Smooth muscle cell (in vitro differentiated cells): ENCODE measurements at regions not wholly inside any gene's neighbourhood (a gene's known extent, or its start where the extent isn't known, plus 50 kb on each side); places are given as distances from the start of the nearest gene placed in this dataset.

Experiments
- DNase-seq: peaks from one replicate; lab custom pipeline; 2025; ENCODE audit not compliant: unreplicated experiment; lab: John Stamatoyannopoulos, UW
- H2AFZ ChIP-seq: fragments of 200-600 bp; sonication (generic); 2 replicates; pipeline ENCODE4 v1.6.0; 2016; ENCODE audit warnings: antibody characterized with exemption, low read depth, mild to moderate bottlenecking
- H3F3A ChIP-seq: fragments of 200-600 bp; sonication (generic); 2 replicates; pipeline ENCODE4 v1.6.0; 2017; ENCODE audit warnings: antibody characterized with exemption, low read depth
- H3K27ac ChIP-seq: fragments of 200-600 bp; sonication (generic); 2 replicates; pipeline ENCODE4 v1.5.1; 2016; ENCODE audit warnings: low read depth, mild to moderate bottlenecking
- H3K27me3 ChIP-seq: fragments of 200-600 bp; sonication (generic); 2 replicates; pipeline ENCODE4 v1.6.1; 2016; ENCODE audit warnings: low read depth, mild to moderate bottlenecking
- H3K36me3 ChIP-seq: fragments of 200-600 bp; sonication (generic); 2 replicates; pipeline ENCODE4 v1.5.1; 2016; ENCODE audit warnings: low read depth
- H3K4me1 ChIP-seq: fragments of 200-600 bp; sonication (generic); 2 replicates; pipeline ENCODE4 v1.5.1; 2016; ENCODE audit warnings: low read depth
- H3K4me2 ChIP-seq: fragments of 200-600 bp; sonication (generic); 2 replicates; pipeline ENCODE4 v1.6.0; 2016; ENCODE audit warnings: mild to moderate bottlenecking
- H3K4me3 ChIP-seq: fragments of 200-600 bp; sonication (generic); 2 replicates; pipeline ENCODE4 v1.5.1; 2016; ENCODE audit warnings: mild to moderate bottlenecking
- H3K79me2 ChIP-seq: fragments of 200-600 bp; sonication (generic); 2 replicates; pipeline ENCODE4 v1.6.0; 2016; ENCODE audit warnings: low read depth, mild to moderate bottlenecking
- H3K9ac ChIP-seq: fragments of 200-600 bp; sonication (generic); 2 replicates; pipeline ENCODE4 v1.6.0; 2016; ENCODE audit warnings: low read depth
- H3K9me3 ChIP-seq: fragments of 200-600 bp; sonication (generic); replicated peaks from 2 replicates; pipeline ENCODE4 v1.5.1; 2016; ENCODE audit warnings: low read depth
- H4K20me1 ChIP-seq: fragments of 200-600 bp; sonication (generic); 2 replicates; pipeline ENCODE4 v1.6.0; 2016; ENCODE audit warnings: low read depth
- WGBS: methylation state at CpG from one replicate; pipeline ENCODE4 v1.1.7; 2016; ENCODE audit warnings: low lambda C conversion rate; 5-methylcytosine and 5-hydroxymethylcytosine counted together
- TF ChIP-seq, protein P1 (sequence below): fragments of 200-600 bp; sonication (generic); IDR thresholded peaks from 2 replicates; pipeline ENCODE4 v1.5.1; 2017; ENCODE audit warnings: borderline replicate concordance, mild to moderate bottlenecking, antibody characterized with exemption; ENCODE audit not compliant: insufficient read depth, poor library complexity, severe bottlenecking

DNA sequence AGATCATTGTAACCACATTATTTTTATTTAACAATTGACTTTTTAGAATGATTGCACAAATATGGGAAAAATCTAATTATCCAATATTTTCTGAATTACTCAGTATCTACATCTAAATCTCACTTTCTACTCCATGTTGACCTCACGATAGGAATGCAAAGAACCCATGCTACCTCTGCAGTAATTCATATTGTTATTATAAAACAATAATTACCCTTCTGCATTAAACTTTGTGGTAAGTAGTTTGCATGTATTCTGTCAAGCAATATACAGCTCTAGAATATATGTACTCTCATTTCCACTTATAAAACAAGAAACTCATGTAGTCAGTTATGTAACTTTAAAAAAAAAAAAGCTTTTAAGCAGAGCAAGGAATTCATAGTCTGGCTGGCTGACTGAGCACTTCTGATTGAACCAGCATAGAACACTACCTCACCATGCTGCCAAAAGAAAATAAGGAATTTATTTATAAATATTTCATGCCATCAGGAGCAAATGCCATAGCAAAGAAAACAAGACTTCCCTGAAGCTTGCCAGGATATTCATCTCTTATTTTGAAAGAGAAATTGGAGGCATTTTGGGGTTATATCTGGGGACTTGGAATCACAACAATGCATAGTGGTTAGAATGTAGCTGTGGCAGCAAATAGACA, 895.7 kb downstream of the XPNPEP1 start:
- Histone ChIP-seq H3K79me2 (no peaks in the 10 kb centered on the region), H3K9me3 (no peaks in the 10 kb centered on the region), H3K4me2 (no peak overlapping the region), H3F3A (no peaks in the 10 kb centered on the region), H3K36me3 (no peaks in the 10 kb centered on the region), H3K4me1 (no peaks in the 10 kb centered on the region), H2AFZ (no peak overlapping the region), H3K27me3 (no peaks in the 10 kb centered on the region), H3K4me3 (no peak overlapping the region), H3K27ac (no peak overlapping the region), H3K9ac (no peak overlapping the region), H4K20me1 (no peaks in the 10 kb centered on the region)
- DNase-seq, result no peak
- TF ChIP-seq, protein P1, sequence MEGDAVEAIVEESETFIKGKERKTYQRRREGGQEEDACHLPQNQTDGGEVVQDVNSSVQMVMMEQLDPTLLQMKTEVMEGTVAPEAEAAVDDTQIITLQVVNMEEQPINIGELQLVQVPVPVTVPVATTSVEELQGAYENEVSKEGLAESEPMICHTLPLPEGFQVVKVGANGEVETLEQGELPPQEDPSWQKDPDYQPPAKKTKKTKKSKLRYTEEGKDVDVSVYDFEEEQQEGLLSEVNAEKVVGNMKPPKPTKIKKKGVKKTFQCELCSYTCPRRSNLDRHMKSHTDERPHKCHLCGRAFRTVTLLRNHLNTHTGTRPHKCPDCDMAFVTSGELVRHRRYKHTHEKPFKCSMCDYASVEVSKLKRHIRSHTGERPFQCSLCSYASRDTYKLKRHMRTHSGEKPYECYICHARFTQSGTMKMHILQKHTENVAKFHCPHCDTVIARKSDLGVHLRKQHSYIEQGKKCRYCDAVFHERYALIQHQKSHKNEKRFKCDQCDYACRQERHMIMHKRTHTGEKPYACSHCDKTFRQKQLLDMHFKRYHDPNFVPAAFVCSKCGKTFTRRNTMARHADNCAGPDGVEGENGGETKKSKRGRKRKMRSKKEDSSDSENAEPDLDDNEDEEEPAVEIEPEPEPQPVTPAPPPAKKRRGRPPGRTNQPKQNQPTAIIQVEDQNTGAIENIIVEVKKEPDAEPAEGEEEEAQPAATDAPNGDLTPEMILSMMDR, result no peak
- 85% methylated on average over 1 of the region's 1 CpG for WGBS

DNA sequence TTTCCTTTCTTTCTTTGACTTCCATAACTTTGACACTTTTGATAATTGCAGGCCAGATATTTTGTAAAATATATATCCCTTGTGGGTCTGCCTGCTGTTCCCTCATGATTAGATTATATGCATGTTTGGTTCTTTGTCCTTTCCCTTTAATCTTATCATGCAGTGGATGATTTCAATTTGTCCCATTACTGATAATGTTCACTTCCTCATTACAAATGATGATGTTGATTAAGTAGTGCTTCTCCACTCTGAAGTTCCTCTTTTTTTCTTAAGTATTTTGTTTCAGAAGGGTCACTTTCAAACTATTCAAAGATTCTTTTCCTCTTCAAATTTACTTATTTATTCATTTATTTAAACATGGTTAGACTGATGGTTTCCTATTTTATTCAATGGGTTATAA, 898.1 kb downstream of the XPNPEP1 start:
- no peaks in the 10 kb centered on the region for H3K27me3 ChIP-seq
- no peak overlapping the region for H3K4me2 ChIP-seq
- no peak overlapping the region for H2AFZ ChIP-seq
- no peak overlapping the region for H3K27ac ChIP-seq
- no peaks in the 10 kb centered on the region for H4K20me1 ChIP-seq
- TF ChIP-seq, protein P1, result no peak
- no peaks in the 10 kb centered on the region for H3K36me3 ChIP-seq
- no peak overlapping the region for H3K4me3 ChIP-seq
- no peaks in the 10 kb centered on the region for H3F3A ChIP-seq
- H3K4me1 ChIP-seq, result no peaks in the 10 kb centered on the region
- H3K9me3 ChIP-seq, result no peaks in the 10 kb centered on the region
- H3K79me2 ChIP-seq, result no peaks in the 10 kb centered on the region
- H3K9ac ChIP-seq, result no peak overlapping the region
- DNase-seq, result no peak

DNA sequence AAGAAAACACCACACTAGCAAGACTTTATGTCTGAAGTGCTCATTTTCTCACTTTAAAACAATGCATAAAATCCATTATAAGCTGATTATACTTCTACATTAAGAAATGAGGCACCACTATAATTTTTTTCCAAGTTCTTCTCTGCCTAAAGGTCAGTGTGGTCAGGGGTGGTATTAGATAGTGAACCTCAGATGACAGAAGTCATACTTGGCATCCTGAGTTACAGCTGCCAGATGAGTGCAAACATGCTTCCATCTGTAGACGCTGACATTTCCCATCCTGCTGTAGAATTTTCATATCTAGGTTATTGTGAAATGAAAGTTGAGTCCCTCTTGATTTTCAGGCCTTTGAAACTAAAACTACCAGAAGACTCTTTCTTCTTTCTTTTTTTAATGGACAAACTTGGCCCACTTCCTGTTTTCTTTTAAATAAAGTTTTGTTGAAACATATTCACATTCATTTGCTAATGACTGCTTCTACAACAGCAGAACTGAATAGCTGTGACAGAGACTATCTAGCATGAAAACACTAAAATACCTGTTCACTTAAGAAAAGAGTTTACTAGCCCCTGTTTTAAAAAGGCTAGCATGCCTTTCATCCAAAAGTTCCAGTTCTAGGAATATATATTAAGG, 900.8 kb downstream of the XPNPEP1 start:
- H3K27ac ChIP-seq, result no peak overlapping the region
- H3K4me2 ChIP-seq, result no peak overlapping the region
- no peaks in the 10 kb centered on the region for H3K79me2 ChIP-seq
- H3K9ac ChIP-seq, result no peak overlapping the region
- H3K4me1 ChIP-seq, result no peaks in the 10 kb centered on the region
- 90% methylated on average over 1 of the region's 1 CpG for WGBS
- no peaks in the 10 kb centered on the region for H3K9me3 ChIP-seq
- no peaks in the 10 kb centered on the region for H4K20me1 ChIP-seq
- no peaks in the 10 kb centered on the region for H3K36me3 ChIP-seq
- no peak overlapping the region for H3K4me3 ChIP-seq
- H3K27me3 ChIP-seq, result no peaks in the 10 kb centered on the region
- no peak for DNase-seq
- no peaks in the 10 kb centered on the region for H3F3A ChIP-seq
- TF ChIP-seq, protein P1, result no peak
- H2AFZ ChIP-seq, result peak overlapping the region; percentile 16

DNA sequence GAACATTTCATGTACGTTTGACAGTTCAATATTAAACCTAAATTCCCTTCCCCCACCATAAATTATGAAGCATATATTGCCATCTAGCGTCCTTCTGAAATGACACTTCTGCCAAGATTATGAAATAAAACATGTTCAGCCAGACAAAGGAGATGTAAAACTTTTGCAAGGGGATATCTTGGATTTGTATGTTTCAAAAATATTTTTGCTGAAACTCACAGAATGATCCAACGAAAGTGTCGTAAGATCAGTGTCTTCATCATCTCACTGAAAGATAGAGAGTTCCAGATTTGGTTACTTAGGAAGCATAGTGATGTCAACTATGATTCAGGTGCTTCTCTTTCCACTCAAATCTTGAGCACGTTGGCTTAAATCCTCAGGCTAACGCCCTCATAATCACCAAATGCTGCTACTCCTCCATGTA, 904.3 kb downstream of the XPNPEP1 start:
- Histone ChIP-seq H3K36me3 (no peaks in the 10 kb centered on the region), H3K4me3 (no peak overlapping the region), H3K27ac (no peak overlapping the region), H3K27me3 (no peaks in the 10 kb centered on the region), H3K9ac (no peak overlapping the region), H3F3A (no peaks in the 10 kb centered on the region), H3K4me1 (no peaks in the 10 kb centered on the region), H3K4me2 (no peak overlapping the region), H4K20me1 (no peaks in the 10 kb centered on the region), H3K9me3 (no peaks in the 10 kb centered on the region), H2AFZ (no peak overlapping the region), H3K79me2 (no peaks in the 10 kb centered on the region)
- DNase-seq, result no peak
- TF ChIP-seq, protein P1, result no peak
- WGBS, result 89% methylated on average over 6 of the region's 6 CpGs
